Fibroblast of skin of scalp (primary cell): ENCODE measurements at regions not wholly inside any gene's neighbourhood (a gene's known extent, or its start where the extent isn't known, plus 50 kb on each side); places are given as distances from the start of the nearest gene placed in this dataset.
A peak's percentile ranks its signal among the peaks of the same experiment; 100 is the strongest.
"Not testable (repeated sequence)": the region's sequence is repeated elsewhere in the genome, so short reads cannot be mapped to it uniquely, and the experiment has no call there.

Experiments used
- DNase-seq: peaks from one replicate; pipeline ENCODE4 v3.0.0-alpha.2; 2013

DNA sequence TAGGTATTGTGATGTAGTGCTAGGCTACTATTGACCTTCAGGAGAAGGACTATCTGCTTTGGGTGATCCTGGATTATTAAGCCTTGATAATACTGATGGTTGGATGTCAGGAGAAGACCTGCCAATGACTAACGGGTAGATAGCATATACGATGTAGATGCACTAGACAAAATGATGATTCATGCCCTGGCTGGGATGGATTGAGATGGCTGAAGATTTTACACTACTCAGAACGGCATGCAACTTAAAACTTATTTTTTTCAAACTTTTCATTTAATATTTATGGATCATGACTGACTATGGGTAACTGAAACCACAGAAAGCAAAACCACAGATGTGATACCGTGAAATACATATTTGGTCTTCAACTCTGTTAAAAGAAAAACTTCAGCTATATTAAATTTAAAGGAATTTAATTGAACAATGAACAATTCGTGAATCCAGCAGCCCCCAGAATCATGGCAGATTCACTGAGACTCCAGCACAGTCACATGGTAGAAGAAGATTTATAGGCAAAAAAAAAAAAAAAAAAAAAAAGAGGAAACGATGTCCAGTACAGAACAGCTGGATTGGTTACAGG is 124.6 kb upstream of the CDK13 start:
- DNase-seq: peak; percentile 6

GRCh38 chr7:39826166-39826565 is 123.9 kb upstream of the CDK13 start:
- no peak for DNase-seq

DNA sequence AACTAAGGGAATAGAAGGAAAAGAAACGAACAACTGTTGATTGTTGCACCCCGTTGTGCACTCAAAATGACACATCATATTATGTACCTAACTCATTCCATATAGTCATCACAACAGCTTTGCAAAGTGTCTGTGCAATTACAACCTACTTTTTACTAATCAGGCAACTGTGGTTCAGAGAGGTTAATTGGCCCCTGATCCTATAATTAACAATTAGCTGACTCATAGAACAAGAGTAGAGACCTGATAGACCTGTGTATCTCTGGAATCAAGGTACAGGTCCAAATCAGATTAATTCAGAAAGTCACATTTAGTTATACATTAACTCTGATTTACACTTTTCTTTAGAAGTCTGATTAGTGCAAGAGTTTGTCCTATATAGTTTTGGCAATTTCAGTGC is 122.5 kb upstream of the CDK13 start:
- DNase-seq: no peak

GRCh38 chr7:39829028-39829427 is 121.0 kb upstream of the CDK13 start:
- DNase-seq: no peak

DNA sequence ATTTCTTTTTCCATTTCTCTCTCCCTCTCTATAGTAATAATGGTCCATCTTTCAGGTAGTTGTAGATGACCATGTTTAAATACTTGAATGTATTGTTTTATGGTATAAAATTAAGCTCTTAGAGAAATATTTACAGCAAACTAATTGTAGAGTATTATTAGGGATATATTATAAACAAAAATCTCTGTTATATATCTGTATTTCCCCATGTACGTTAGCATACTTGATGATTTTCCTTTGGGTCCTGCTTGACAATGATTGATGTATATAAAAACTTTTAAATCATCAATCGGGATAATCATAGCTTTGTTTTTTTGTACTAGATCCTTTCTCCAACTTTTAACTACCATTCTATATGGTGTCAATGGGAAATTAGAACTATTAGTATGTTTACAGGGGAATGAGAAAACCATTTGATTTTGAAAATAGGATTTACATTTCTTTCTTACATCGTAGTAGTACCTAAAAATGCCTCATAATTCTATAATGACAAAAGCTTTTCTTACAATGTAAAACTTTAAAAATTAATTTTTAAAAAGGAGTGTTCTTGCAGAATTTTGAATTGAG is 117.5 kb upstream of the CDK13 start:
- no peak for DNase-seq

- DNase-seq: peak; percentile 50
Observed at GRCh38 chr7:39833180-39833799, 116.8 kb upstream of the CDK13 start.

DNA sequence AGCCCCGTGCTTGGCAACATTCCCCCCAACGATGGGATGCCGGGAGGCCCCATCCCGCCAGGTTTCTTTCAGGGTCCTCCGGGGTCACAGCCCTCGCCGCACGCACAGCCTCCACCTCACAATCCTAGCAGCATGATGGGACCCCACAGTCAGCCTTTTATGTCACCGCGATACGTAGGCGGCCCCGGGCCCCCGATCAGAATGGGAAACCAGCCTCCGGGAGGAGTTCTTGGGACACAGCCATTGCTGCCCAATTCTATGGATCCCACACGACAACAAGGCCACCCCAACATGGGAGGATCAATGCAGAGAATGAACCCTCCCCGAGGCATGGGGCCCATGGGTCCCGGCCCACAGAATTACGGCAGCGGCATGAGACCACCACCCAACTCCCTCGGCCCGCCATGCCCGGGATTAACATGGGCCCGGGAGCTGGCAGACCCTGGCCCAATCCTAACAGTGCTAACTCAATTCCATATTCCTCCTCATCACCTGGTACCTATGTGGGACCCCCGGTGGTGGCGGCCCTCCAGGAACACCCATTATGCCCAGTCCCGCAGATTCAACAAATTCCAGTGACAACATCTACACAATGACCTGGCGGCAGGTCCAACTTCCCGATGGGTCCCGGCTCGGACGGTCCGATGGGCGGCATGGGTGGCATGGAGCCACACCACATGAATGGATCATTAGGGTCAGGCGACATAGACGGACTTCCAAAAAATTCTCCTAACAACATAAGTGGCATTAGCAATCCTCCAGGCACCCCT is 116.0 kb upstream of the CDK13 start:
- DNase-seq: not testable (repeated sequence)

- peak; percentile 6 for DNase-seq
Observed at GRCh38 chr7:39838326-39838725, 111.7 kb upstream of the CDK13 start.

GRCh38 chr7:39845006-39845405 is 105.0 kb upstream of the CDK13 start:
- peak; percentile 12 for DNase-seq

- no peak for DNase-seq
Observed at GRCh38 chr7:39847227-39847626, 102.8 kb upstream of the CDK13 start.

- no peak for DNase-seq
Observed at GRCh38 chr7:39851466-39852045, 98.5 kb upstream of the CDK13 start.

DNA sequence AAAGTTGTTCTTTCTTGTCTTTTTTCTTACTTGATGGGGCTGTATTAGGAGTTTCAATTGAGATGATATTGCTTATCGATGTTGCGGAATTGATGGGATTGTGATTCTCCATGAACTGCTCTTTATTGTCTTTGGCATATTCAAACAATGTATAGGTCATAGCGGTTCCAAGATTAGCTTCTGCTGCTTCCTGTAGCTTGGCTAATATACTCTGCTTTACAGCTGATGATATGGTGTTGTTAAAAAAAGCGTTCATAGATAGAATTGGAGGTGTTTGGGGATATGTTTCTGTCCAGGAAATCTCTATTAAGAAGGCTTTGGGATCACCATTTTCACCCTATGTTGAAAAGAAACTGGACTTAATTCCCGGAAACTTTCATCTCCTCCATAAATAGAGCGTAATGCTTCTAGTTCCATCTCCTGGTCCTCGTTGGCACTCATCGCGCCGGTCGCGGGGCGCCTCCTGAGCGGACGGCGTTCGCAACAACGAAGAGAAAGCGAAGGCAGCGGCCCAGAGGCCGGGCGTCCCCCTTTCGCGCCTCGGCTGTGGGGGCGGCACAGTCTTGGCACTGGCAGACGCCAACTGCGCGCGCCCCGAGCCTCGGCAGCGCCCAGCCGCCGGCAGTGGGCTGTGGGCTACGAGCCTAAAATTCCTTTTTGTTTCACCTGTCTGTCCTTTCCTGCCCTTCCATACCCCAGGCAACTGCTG is 95.3 kb upstream of the CDK13 start:
- DNase-seq: not testable (repeated sequence)

DNA sequence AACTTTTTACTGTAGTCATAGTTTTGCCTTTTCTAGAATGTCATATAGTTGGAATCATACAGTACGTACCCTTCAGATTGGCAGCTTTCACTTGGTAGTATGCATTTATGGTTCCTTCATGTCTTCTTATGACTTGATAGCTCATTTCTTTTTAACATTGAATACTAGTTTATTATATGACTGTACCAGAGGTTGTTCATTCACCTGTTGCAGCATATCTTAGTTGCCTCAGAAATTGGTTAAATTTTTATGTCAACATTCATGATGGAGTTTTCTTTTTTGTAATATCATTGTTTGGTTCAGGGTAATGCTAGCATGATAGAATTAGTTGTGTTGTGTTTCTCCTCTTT is 94.8 kb upstream of the CDK13 start:
- no peak for DNase-seq

- DNase-seq: not testable (repeated sequence)
Observed at GRCh38 chr7:39863675-39864322, 86.3 kb upstream of the CDK13 start.

DNA sequence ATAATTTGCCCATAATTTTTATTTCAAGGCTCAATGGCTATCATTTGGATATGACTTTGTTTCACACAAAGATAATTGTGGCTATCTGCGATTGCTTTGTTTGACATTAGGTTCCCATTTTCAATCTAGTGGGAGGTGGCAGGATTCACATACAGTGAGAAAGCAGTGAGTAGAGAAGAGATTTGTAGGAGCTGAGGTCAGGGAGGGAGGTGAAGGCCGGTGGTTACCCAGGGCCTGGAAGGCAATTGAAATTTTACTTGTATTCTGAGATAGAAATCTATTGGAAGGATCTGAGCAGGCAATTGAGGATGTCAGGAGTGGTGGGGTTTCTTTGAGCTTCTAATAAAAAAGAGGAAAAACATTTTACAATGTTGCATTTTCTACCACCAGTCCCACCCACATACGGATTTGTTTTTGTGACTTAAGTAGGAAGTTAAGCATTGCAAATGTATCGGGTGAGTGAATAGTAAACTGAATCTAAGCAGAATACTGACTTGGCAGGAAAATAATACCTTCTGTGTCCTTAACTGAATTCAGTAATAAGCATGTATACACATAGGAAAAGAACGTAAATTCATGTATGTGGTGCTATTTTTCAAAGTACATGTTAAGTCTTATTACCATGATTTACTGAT is 80.1 kb upstream of the CDK13 start:
- DNase-seq: not testable (repeated sequence)

- DNase-seq: not testable (repeated sequence)
Observed at GRCh38 chr7:39871610-39872009, 78.4 kb upstream of the CDK13 start.

GRCh38 chr7:39880556-39880955 is 69.5 kb upstream of the CDK13 start:
- no peak for DNase-seq

DNA sequence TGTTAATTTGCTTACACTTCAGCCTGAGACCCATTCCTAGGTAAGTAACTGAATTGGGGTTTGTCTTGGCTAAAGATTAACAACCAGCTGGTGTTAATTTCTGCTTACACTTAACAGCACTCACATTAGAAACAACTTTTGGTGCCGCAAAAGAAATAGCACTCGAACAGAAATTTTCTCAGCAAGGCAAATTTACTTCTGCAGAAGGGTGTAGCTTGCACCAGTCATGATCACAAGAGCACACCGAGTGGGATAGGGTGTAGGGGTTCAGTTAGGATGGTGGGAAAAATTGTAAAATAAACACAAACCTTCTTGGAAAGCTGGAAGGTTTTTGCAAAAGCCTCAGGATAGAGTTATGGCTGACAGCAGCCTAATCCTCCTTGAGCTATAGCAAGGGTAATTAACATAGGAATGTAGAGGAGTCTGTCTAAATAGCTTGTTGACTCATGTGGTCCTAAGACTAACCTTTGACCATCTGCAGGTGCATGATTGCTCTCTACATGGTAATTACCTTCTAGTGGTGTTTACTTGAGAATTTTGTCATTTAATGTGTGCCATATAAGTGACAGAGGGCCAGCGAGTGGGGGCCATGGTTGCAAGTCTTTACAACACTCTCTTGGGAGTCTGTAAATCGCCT is 67.8 kb upstream of the CDK13 start:
- DNase-seq: no peak

- no peak for DNase-seq
Observed at GRCh38 chr7:39883812-39884390, 66.2 kb upstream of the CDK13 start.

- DNase-seq: no peak
Observed at GRCh38 chr7:39888171-39888853, 61.7 kb upstream of the CDK13 start.
